GM19372 (cell line): ENCODE measurements at regions not wholly inside any gene's neighbourhood (a gene's known extent, or its start where the extent isn't known, plus 50 kb on each side); places are given as distances from the start of the nearest gene placed in this dataset.

Source experiments
- ATAC-seq: cut with Tn5 transposase; IDR thresholded peaks from one replicate; pipeline ENCODE4 v1.9.1; 2021; ENCODE audit warnings: mild to moderate bottlenecking, low read depth, moderate library complexity; ENCODE audit not compliant: unreplicated experiment

DNA sequence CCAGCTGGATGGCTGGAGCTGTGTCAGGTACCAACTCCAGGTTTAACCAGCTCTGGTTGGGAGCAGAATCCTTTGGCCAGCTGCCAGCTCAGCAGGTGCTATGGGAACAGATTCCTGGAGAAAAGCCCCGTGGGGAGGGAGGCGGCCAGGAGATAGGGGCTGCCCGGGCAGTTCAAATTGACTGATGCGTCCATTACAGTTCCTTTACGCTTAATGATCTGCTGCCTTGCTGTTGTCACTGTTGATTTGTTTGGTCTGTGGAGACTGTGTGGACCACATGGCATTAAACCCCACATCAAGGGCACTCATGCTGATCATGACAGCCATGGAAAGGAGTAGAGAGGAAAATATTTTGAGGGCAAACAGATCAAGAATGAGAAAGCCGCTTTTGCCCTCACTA, 200.0 kb downstream of the TSN start:
- no peak for ATAC-seq

DNA sequence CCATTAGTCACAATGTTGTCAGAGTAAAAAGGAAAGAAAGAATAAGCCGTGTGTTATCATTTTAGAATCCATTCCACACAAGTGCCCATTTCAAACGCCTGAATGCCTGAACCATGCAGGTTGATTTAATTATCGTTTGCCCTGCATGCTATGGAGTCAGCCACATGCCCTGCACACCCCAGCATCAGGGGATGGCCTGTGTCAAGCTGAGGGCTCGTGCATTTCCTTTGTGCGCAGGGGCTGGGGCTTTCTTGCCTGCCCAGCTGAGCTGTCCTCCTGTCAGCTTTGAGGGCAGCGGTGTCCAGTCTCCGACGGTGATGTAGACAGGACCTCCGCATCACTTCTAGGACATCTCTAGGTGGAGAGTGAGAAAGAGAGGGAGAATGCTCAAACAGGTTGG, 200.4 kb downstream of the TSN start:
- no peak for ATAC-seq

DNA sequence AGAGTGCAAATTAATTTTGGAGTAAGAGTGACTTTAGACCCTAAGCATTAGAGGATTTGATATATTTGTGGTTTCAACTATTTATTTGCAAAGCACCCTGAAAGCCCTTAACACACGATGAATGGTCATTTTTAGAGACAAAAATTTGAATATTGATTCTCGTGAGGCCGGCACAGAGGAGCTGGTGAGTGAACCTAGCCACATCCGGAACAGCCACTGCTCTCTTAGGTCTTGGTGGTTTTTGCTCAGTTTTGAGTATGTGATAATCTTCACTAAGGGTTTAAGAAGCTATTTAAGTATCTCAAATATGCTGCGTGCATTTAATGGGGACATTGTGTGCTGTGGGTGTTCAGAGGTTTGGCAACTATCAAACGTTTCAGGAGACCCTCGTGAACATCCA, 204.8 kb downstream of the TSN start:
- ATAC-seq, result no peak

DNA sequence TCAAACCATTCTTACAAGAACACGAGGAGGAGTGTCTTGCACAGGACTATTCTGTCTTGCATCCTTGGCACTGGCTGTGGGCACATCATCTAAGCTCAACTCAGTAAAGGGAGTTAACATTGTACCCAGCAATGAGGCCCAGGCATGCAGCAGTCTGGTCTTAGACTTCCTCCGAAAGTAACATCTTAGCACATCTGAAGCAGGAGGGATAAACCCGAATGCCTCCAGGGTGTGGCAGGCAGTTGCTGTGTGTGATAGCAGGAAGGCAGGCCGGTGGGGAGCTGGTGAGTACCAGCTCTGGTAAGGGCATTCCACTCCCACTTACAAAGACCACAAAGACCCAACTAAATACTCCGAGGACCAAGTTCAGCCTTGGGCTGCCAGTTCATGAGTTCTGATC, 206.3 kb downstream of the TSN start:
- no peak for ATAC-seq

DNA sequence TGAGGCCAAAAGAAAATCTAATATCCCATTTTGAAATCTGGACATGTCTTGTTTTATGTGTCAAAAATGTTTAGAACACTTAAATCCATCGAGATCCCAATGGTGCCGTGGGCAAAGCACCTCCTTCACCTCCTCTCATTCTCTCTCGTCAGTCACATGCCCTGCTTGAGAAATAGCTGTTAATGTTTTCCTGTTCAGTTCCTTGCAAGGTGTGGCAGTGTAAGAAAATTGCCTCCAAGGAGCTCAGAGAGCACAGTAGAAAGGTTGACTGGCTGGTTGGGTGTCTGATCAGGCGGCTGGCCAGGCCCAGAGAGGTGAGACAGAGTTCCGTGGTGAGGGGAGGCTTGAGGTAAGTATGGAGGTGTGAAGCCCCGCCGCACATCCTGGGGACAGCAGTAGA, 210.2 kb downstream of the TSN start:
- ATAC-seq, result no peak

DNA sequence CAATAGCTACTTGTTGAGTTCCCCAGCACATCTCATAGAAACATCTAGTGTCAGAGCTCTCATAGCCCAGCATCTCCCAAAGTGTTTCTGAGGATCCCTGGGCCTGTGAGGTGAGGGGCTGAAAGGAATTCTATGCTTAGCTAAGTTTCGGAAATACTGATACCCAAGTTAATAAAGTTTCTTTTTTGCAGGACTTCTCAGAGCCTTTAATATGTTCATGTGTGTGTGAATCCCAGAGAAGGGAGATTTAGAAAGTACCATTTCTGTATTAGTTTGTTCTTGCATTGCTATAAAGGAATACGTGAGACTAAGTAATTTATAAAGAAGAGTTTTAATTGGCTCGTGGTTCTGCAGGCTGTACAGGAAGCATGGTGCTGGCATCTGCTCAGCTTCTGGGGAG, 211.2 kb downstream of the TSN start:
- ATAC-seq, result no peak

DNA sequence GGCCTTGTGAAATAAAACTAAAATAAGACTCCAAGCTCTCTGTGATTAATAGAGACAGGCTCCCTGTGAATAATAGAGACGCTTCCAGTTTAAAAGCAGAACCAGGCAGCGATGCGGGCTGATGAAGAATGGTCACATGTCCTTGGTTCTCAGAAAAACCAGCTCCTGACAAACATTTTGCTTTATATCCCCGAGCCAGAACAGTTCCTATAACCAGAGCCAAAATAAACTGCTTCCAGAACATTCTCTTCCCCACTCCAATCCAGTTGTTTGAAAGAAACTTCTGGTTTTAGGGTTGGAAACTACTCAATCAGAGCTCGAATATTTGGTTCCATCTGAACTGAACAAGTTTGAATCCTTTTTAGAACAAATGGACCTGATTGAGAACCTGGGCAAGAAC, 213.7 kb downstream of the TSN start:
- no peak for ATAC-seq

DNA sequence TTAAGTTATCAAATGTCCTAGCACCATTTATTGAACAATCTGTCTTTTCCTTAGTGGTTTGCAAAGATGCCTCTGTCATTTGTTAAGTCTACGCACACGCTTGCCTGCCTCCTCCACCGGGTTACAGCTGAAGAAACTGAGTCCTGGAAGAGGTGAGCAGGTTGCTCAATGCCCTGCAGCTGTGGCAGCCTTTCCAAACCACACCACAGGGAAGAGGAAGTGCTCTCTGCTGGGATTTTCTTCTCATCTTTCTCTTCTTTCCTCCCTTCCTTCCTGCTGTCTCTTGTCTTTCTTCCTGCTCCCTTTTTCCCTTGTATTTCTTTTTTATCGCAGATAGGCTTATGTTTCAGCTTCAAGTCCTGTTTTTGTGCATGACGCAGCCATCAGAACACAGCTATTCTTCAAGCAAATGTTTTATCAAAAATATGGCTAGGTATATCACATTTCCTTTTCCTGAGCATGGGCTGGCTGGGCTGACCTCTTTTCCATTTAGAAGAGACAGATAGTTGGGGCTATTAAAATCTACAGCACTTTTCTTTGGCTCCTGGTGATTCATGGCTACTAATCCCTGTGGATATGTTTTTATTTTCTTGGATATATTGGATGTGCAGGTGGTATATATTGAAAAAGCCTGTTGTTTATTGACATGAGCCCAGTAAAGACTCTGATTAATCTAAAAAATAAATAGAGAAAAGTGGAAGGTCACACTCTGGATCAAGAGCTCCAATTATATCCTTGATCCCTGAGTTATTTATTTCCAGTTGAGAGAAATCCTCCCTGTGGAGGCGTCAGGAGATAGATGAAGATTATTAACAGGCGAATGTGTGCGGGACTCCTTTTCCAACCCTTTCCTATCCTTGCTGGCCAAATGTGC, 214.6 kb downstream of the TSN start:
- no peak for ATAC-seq

DNA sequence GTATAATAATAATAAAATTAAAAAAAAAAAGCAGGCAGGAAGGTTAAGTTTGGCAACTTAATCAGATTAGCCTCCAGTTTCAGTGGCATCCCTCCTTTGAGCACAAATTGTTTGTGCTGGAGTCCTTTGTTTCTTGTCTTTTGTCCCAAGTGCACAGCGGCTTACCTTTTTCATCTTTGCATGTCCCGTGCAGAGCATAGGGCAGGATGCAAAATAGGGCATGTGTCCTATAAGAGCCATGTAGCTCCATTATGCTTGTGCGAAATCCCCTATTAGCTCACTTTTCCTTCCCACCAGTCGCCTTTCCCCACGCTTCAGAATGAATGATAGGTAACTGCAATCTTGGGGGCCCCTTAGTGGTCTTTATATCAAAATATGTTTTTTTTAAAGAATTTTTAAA, 216.8 kb downstream of the TSN start:
- no peak for ATAC-seq

DNA sequence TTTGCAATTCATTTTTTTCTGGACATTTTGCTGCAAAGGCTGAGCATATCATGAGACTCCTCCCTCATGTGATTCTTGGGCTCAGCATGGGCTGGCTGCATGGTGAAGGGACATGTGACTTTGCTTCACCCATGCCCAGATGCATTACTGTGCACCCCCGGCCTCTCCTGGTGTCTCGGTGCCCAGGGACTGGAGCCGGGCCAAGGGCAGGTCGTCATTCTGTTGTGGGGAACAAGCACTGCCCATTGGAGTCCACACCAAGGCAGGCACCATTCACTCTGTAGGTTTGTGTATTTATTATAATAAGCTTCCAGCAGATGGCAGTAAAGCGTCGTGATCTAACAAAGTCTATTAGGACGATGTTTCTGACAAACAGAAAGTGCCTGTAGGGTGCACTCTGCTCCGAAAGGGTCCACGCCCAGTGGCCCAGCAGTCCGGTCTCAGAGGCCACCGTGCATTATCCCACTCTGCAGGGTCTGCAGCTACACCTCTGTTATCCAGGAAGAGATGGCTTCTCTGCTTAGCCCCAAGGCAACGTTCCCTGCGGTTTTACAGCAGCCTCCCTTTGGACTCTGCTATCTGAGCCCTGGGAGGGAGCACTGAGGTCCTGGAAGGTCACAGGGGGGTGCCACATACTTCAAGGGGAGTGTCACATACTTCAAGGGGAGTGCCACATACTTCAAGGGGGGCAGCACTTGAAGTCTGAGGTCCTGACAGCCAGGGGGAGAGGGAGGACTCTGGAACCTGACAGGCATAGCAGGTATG, 219.6 kb downstream of the TSN start:
- peak; percentile 96 for ATAC-seq

DNA sequence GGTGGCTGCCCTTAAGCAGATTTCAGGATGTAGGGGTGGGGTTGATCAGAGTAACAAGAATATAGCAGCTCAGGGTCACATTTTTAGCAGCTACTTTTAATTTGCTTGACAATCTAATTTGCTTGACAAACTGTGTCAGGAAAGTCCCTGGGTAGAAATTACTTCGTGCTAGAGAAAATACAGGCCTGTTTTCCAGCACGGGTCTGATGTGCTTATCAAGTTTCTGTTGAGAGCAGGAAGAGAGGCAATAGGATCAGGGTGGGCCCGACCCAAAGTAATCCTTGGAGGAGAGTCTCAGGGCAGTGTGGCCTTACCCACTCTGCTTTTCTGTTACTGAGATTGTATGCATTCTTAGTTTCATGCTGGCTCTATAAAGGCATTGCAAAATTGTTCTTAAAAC, 221.5 kb downstream of the TSN start:
- ATAC-seq, result no peak

DNA sequence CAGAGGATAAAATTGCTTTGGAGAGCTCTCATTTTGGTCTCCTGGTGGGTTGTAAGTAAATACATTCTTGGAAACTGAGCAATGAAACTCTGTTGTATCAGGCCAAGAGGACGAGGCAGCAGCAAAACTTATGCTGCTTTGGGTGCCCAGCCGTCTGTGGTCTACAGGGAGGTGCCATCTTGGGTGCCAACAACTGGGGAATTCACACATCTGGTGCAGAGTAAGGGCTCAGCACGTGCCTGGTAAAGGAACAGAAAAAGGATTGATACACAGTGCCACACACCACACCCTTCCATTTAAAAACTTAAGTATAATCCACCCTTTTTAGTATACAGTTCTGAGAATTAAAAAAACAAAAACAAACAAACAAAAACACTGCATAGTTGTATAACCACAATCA, 221.9 kb downstream of the TSN start:
- no peak for ATAC-seq

DNA sequence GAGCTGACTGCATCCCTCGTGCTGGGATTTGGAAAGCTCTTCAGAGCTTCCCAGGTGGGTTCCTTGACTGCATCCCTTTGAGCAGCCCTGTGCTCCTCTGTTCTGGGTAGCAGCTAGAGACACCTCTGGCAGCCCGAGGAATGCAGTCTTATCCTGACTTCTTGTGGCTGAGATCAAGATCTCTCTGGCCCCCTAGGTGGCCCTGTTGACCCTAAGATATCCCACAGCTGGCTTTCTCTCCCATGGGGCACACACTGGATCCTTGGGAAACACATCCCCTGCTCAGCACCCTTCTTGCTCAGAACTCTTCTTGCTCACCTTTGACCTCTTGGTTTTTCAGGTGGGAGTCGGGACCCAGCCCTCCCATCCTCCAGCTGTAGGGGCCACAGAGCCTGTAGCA, 237.2 kb downstream of the TSN start:
- ATAC-seq, result no peak

DNA sequence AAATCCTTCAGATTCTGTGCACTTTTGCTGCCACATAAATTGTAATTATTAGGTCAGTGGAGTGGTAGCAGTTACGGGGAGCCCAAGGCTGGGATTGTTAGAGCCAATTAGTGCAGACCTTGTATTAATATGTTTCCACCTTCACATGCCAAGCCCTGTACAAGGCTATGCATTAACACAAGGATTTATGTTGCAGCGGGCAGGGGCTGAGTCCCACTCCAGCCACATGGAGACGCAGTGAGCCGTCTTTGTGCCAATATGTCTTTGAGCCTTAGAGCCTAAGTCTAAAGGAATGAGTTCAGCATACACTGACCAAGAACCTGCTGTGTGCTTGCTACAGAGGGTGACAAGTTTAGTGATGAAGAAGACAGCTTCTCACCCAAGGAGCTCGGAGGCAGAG, 238.2 kb downstream of the TSN start:
- ATAC-seq, result no peak

DNA sequence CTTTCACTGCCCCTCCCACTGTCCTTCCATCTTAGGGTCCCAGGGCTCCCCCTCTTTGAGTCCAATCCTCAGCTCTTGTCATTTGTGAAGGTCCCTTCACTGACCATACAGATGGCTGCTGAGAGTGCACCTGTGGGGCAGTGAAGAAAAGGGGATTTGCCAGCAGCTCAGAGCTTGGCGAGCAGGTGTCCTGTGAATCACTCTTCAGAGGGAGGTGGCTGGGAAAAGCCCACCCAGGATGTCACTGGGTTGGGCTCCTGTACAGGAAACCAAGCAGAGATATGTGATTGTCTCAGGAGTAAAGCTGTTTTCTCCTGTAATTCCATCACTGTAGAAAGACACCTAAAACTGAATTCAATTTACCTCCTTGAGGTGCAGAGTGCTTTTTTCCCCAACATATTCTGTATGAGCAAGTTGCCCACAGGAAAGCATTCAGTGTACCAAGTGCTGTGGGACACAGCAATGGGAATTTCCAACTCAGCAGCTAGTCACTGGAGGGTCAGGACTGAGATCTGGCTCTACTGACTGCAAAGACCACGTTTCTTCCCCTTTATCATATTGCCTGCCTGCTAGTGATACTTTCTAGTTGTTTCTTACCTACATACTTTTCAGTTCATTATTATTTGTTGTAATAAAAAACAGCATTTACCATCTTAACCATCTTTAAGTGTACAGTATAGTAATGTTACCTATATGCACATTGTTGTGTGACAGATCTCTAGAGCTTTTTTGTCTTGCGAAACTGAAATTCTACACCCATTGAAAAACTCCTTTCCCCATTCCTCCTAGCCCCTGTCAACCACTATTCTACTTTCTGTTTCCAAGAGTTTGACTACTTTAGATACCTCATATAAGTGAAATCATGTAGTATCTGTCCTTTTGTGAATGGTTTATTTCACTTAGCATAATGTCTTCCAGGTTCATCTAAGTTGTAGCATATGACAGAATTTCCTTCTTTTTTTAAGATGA, 239.1 kb downstream of the TSN start:
- ATAC-seq, result no peak

DNA sequence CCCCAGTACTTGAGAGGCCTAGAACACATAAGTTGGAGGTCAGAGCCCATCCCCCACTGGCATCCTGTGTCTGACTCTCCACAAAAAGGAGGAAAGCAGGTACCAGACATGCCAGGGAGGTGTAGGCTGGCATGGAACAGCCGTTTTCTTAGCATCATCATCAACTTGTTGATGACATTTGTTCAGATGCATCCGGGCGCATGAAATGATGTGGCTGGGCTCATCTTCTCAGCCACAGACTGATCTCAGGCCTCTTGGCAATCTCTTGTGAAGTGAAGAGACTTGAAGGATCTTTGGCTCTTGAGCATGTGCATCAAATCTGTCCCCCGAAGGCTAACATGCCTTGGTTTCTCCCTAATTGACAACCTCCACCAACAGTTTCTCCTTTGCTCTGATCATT, 243.3 kb downstream of the TSN start:
- no peak for ATAC-seq

DNA sequence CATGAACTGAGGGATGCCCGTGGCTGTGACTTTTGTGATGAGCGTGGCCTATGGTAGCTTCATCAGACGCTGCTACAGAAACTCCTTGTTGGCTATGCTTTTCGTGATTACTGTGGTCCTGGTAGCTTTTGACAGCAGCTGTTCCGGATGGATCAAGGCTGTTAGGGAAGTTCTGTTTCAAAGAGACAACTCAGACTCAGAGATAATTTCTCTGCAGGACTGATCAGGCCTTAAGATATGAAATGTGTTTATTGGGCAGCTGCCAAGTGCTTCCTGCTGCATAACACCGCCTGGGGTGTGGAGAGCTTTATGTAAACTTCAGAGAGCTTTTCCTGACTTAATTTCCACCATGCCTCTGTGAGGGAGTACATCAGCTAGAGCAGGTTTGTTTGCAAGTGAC, 243.8 kb downstream of the TSN start:
- ATAC-seq, result no peak

DNA sequence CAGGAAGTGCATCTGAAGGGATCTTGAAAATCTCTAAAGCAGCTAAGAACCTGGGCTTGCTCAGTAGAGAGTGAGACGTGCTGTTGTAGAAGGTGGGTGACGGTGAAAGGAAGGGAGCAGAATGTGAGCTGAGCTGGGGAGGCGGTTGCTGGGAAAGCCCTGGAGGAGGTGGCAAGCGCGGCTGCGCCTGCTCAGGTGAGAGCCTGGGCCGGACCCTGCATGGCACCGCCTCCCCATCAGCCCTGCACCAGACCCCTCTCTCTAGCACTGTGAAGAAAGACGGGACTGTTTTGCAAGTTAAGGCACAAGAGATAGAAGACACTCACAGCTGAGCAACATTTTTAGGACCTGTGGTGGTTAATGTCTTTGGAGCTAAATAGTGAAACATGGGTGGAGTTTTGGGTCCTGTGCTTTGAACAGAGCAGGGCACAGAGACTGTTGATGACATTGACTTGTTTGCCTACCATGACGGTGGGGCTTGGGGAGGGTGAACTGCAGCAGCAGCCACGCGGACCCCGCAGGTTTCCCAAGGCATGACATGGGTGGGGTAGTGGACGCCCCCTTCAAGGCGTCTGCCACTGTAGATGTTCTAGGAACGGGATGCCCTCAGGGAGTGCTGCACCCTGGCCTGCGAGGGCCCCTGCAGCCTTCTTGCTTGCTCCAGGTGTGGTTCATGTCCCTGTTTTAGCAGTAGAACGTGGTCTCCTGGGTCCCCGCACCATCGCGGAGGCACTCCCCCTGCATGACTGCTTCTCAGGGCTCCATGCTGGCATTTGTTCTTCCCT, 245.3 kb downstream of the TSN start:
- ATAC-seq, result no peak

DNA sequence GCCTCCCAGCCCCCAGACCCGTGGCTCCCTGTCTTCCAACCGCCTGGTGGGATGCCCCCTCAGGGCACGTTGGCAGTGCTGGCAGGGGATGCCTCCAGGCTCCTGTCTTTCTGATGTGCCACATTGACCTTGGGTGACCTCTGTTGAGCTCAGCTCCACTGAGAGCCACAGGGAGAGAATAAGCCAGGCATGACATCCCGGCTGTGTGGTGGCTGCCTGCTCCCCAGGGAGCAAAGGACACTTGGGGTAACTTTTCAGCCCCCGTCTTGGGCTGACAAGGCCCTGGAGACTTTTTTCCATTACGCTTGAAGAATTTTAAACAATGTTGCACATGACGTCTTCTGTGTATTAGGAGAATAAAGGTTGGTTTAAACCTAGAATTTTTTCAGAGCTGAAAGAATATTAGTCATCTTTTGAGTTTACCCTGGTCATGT, 246.0 kb downstream of the TSN start:
- no peak for ATAC-seq
